Posterior cingulate gyrus (tissue), 11 donors: ENCODE measurements at regions not wholly inside any gene's neighbourhood (a gene's known extent, or its start where the extent isn't known, plus 50 kb on each side); places are given as distances from the start of the nearest gene placed in this dataset.

Source experiments
- DNase-seq, 10 donors: peaks; one replicate each; pipeline versions ENCODE4 v3.0.0 to v3.0.0-alpha.2; 2020 to 2021; ENCODE audit warnings: mixed read lengths in 3 of 10
- intact Hi-C: fragments of 100-400 bp; cut with DNase I; formaldehyde crosslinking; loops from one replicate; pipeline ENCODE4 v1.15.1; 2023

GRCh38 chr13:50699874-50700663 is 143.4 kb downstream of the DLEU7 start:
- intact Hi-C loops = no loop called here

GRCh38 chr13:50700664-50701305 is 142.7 kb downstream of the DLEU7 start:
- no peak for DNase-seq
- intact Hi-C loops = no loop called here

More at GRCh38 chr13:50699874-50700663, 143.4 kb downstream of the DLEU7 start:
- no peak for DNase-seq

DNA sequence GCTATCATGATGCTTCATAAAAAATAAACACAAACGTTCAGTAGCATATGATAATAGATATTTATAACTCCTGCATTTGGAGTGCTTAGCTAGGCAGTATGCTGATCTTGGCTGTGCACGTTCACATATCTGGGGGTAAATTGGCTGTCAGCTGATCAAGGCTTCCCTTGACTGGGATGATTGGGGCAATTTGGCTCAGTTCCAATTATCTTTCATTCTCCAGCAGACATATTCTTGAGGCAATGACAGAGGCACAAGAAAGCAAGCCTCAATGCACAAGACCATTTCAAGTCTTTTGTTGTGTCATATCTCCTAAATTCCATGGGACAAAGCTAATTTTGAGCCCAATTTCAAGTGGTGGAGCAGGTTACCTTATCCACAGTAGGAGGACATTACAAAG is 142.0 kb downstream of the DLEU7 start:
- intact Hi-C loops = no loop called here
- DNase-seq = no peak

DNA sequence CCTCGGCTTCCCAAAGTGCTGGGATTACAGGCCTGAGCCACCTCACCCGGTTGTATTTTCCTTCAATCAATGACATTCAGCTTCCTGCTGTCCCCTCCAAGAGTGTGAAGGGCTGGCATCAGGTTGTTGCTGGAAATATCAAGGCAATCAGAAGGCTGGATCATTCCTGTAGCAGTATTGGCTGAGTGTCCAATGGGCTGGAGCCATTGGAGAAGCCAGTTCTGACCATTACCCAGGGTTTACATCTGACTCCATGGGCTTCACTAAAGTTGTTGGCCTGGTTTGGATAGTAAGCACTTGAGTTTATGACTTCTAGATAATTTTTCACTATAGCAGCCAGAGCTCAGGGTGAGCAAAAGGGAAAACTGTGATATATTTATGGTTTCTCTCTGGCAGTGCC is 137.0 kb downstream of the DLEU7 start:
- DNase-seq = no peak
- intact Hi-C loops = no loop called here

DNA sequence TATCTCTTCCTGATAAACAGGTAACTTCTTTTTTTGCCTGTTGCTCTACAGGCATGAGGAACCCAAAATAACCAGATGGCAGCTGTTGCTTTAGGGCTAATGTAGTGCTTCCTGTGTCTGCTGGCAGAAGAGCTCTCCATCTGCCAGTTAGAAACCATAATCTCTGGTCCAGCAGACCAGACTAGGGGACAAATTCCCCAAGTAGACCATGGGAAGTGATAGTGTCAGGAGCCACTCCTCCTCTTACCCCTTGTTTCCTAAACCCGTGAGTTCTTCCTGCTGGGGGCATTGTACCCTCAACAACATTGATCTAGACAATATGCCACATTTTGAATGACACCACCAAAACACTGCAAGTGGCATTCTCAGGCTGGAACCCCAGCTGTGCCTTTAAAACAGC is 135.9 kb downstream of the DLEU7 start:
- intact Hi-C loops = no loop called here
- DNase-seq = no peak

GRCh38 chr13:50708461-50708860 is 135.0 kb downstream of the DLEU7 start:
- no peak for DNase-seq
- intact Hi-C loops = no loop called here

- intact Hi-C loops = no loop called here
- no peak for DNase-seq
Measured at GRCh38 chr13:50709058-50709457, 134.4 kb downstream of the DLEU7 start.

- intact Hi-C loops = no loop called here
- no peak for DNase-seq
Measured at GRCh38 chr13:50711131-50711815, 132.2 kb downstream of the DLEU7 start.

DNA sequence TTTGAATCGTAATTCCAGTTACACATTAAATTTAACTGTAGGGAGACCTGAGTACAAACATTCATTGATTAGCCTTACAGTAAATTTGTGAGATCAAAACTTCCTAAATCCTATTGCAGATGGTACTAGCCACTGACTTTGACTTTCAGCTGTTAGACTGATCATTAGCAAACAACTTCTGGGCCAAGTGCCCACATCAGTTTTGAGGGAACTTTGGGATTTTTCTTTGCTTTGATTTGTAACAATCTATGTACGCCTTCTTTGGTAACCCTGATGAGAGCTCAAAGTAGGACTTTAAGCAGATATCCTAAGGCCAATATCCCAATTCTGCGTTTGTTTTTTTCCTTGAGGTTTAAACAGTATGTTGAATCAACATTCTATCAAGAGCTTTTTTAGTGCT is 131.5 kb downstream of the DLEU7 start:
- intact Hi-C loops = no loop called here
- no peak for DNase-seq

GRCh38 chr13:50712456-50712855 is 131.0 kb downstream of the DLEU7 start:
- intact Hi-C loops = no loop called here

GRCh38 chr13:50712881-50713280 is 130.6 kb downstream of the DLEU7 start:
- no peak for DNase-seq
- intact Hi-C loops = no loop called here

More at GRCh38 chr13:50712456-50712855, 131.0 kb downstream of the DLEU7 start:
- DNase-seq = no peak

- DNase-seq = no peak
- intact Hi-C loops = no loop called here
Measured at GRCh38 chr13:50713523-50714248, 129.8 kb downstream of the DLEU7 start.

DNA sequence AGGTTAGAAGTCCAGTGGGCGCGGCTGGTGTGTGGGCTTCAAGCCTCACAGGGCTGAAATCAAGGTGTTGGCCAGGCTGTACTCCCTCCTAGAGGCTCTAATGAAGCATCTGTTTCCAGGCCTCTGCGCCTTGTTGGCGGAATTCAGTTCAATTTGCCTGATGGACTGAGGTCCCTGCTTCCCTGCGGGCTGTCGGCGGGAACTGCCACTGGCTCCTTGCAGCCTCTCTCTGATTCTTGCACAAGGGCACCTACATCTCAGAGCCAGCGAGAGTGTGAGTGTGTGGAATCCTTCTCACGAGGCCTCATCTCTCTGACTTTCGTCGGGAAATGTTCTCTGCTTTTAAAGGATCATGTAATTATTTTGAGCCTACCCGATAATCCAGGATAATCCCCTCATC is 128.6 kb downstream of the DLEU7 start:
- no peak for DNase-seq
- intact Hi-C loops = no loop called here

DNA sequence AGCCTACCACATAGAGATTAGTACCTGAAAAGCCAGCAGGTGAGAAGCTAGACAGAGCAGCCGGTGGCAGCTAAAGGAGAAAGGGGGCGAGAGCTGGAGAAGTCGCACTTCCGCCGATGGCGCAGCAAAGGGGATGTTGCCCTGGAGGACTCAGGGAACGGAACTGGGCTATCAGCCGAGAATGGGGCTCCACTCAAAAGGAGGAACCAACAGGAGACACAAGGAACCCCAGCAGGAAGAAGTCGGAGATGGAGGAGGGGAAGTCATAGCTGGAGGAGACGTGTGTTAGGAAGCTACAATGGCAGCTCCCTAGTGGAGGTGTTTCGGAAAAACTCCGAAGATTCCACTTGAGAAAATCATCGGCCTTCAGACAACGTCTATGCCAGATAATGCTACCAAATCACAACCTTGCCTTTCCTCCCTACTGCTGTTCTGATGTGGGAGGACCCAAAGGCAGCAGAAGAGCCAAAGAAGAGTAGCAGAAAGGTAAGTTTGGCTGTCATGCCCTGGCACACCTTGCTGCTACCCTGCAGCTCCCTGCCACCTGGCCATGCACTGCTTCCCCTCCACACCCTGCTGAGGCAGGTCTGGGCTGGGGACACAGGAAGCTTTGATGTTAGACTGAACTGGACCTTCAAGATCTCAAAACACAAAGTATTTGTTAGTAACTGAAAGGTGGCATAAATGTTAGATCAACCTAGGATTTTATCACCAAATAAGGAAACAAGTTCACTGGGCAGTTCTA is 127.9 kb downstream of the DLEU7 start:
- intact Hi-C loops = no loop called here
- peak in 5 of 10 donors; percentile 12 to 86 (median 24) for DNase-seq

- no peak for DNase-seq
- intact Hi-C loops = no loop called here
Measured at GRCh38 chr13:50720861-50721671, 122.4 kb downstream of the DLEU7 start.

- no peak for DNase-seq
- intact Hi-C loops = no loop called here
Measured at GRCh38 chr13:50721672-50721992, 121.9 kb downstream of the DLEU7 start.

GRCh38 chr13:50722440-50723125 is 120.9 kb downstream of the DLEU7 start:
- intact Hi-C loops = no loop called here
- no peak for DNase-seq

- intact Hi-C loops = no loop called here
Measured at GRCh38 chr13:50724438-50724837, 119.1 kb downstream of the DLEU7 start.

DNA sequence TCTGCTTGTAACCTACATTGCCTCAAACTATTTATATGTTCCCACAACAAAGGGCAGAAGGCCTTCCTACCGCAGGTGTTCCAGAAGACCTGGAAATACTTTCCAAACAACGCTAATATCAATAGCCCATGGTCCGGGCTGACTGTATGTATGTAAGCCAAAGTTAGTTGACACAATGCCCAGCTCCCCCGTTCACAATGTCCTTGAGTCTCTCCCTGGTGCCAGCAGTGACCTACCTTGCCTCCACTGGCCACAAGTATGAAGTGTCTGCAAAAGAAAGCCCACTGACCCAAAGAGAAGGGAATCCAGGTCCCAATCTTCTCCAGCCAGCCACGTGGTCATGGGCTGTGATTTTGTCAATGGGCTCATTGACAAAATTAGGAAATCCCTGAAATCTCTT is 118.6 kb downstream of the DLEU7 start:
- intact Hi-C loops = no loop called here
- no peak for DNase-seq

More at GRCh38 chr13:50724438-50724837, 119.1 kb downstream of the DLEU7 start:
- no peak for DNase-seq
